C4-2B (cell line): ENCODE measurements at regions not wholly inside any gene's neighbourhood (a gene's known extent, or its start where the extent isn't known, plus 50 kb on each side); places are given as distances from the start of the nearest gene placed in this dataset.

ENCODE experiments used
- ZFX ChIP-seq: fragments of 450-650 bp; IDR thresholded peaks from 2 replicates; pipeline ENCODE4 v1.6.1; 2017
- TF ChIP-seq, protein P1 (sequence below): fragments of 450-650 bp; conservative IDR thresholded peaks from 2 replicates; pipeline ENCODE4 v1.5.1; 2017; ENCODE audit warnings: mild to moderate bottlenecking

DNA sequence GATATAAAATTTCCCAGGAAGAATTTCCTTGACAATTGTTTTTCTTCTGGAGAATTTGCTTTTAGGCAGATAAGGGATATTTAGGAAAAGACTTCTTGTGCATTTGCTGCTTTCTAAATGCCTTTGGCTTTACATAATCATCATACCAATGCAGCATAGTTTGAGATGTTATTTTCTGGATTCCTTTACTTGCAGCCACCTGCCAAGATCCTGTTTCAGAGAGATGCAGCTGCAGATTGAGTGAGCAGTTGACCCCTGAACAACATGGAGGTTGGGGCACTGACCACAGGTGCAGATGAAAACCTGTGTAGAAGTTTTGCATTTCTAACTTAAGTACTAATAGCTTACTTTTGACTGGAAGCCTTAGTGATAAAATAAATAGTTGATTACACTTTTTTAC is 257.9 kb downstream of the RPIA start:
- TF ChIP-seq, protein P1, sequence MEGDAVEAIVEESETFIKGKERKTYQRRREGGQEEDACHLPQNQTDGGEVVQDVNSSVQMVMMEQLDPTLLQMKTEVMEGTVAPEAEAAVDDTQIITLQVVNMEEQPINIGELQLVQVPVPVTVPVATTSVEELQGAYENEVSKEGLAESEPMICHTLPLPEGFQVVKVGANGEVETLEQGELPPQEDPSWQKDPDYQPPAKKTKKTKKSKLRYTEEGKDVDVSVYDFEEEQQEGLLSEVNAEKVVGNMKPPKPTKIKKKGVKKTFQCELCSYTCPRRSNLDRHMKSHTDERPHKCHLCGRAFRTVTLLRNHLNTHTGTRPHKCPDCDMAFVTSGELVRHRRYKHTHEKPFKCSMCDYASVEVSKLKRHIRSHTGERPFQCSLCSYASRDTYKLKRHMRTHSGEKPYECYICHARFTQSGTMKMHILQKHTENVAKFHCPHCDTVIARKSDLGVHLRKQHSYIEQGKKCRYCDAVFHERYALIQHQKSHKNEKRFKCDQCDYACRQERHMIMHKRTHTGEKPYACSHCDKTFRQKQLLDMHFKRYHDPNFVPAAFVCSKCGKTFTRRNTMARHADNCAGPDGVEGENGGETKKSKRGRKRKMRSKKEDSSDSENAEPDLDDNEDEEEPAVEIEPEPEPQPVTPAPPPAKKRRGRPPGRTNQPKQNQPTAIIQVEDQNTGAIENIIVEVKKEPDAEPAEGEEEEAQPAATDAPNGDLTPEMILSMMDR, result no peak
- TF ChIP-seq ZFX, result no peak
